Astrocyte of the hippocampus (primary cell): ENCODE measurements at regions not wholly inside any gene's neighbourhood (a gene's known extent, or its start where the extent isn't known, plus 50 kb on each side); places are given as distances from the start of the nearest gene placed in this dataset.
A peak's percentile ranks its signal among the peaks of the same experiment; 100 is the strongest.
"Not testable (repeated sequence)": the region's sequence is repeated elsewhere in the genome, so short reads cannot be mapped to it uniquely, and the experiment has no call there.

ENCODE experiments used
- DNase-seq: peaks from one replicate; pipeline ENCODE4 v3.0.0; 2011; ENCODE audit warnings: low read depth, low spot score

- no peak for DNase-seq
Measured at GRCh38 chr3:806006-806405, 286.8 kb upstream of the CNTN6 start.

GRCh38 chr3:816605-817004, 276.2 kb upstream of the CNTN6 start:
- no peak for DNase-seq

GRCh38 chr3:834679-835078, 258.1 kb upstream of the CNTN6 start:
- DNase-seq, result no peak

- no peak for DNase-seq
Measured at GRCh38 chr3:835096-835495, 257.7 kb upstream of the CNTN6 start.

GRCh38 chr3:839981-840380, 252.8 kb upstream of the CNTN6 start:
- peak; percentile 4 for DNase-seq

- peak; percentile 4 for DNase-seq
Measured at GRCh38 chr3:851098-851790, 241.6 kb upstream of the CNTN6 start.

GRCh38 chr3:852033-852432, 240.8 kb upstream of the CNTN6 start:
- DNase-seq, result no peak

- DNase-seq, result no peak
Measured at GRCh38 chr3:853489-853888, 239.3 kb upstream of the CNTN6 start.

- DNase-seq, result no peak
Measured at GRCh38 chr3:859135-859534, 233.7 kb upstream of the CNTN6 start.

- no peak for DNase-seq
Measured at GRCh38 chr3:861721-862120, 231.1 kb upstream of the CNTN6 start.

- DNase-seq, result no peak
Measured at GRCh38 chr3:869269-869668, 223.6 kb upstream of the CNTN6 start.

GRCh38 chr3:869734-870133, 223.1 kb upstream of the CNTN6 start:
- DNase-seq, result no peak

- DNase-seq, result no peak
Measured at GRCh38 chr3:871651-872050, 221.2 kb upstream of the CNTN6 start.

GRCh38 chr3:877001-877400, 215.8 kb upstream of the CNTN6 start:
- DNase-seq, result peak; percentile 49

- DNase-seq, result no peak
Measured at GRCh38 chr3:878746-879145, 214.1 kb upstream of the CNTN6 start.

GRCh38 chr3:880371-880770, 212.5 kb upstream of the CNTN6 start:
- DNase-seq, result no peak

- peak; percentile 30 for DNase-seq
Measured at GRCh38 chr3:882533-882932, 210.3 kb upstream of the CNTN6 start.

- peak; percentile 15 for DNase-seq
Measured at GRCh38 chr3:901953-902778, 190.7 kb upstream of the CNTN6 start.

GRCh38 chr3:905217-905616, 187.6 kb upstream of the CNTN6 start:
- no peak for DNase-seq

GRCh38 chr3:906739-907138, 186.1 kb upstream of the CNTN6 start:
- no peak for DNase-seq

GRCh38 chr3:908839-909238, 184.0 kb upstream of the CNTN6 start:
- peak; percentile 17 for DNase-seq

- DNase-seq, result not testable (repeated sequence)
Measured at GRCh38 chr3:912717-913116, 180.1 kb upstream of the CNTN6 start.
